ENCODE measurements at regions not wholly inside any gene's neighbourhood (a gene's known extent, or its start where the extent isn't known, plus 50 kb on each side); places are given as distances from the start of the nearest gene placed in this dataset.
"Not testable (repeated sequence)": the region's sequence is repeated elsewhere in the genome, so short reads cannot be mapped to it uniquely, and the experiment has no call there.

DNA sequence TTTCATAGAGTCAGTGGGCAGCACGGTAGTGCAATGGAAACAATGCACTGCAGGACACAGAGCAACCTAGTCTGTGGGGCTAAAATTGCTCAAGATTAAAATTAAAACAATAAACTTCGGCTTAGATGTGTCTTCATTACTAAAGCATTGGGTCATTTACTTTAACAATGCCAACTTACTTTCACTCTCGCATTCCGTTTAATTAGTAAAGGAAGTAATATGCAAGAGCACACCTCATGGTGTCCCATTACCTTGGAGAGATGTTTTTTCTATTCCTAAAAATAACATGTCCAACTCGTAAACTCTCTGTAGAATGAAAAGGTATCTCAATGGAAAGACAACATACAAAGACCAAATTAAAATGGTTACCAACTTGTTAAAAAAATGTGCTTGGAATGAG, 738.4 kb downstream of the PCDH17 start:
- H3K4me1 Mint-ChIP-seq (ENCODE audit: low read depth): no peaks in the 10 kb centered on the region
- no peak overlapping the region for H3K27ac Mint-ChIP-seq
- H3K4me3 Mint-ChIP-seq: no peak overlapping the region
- no peaks in the 10 kb centered on the region for H3K27me3 Mint-ChIP-seq (ENCODE audit: low read depth)
- peaks cover 0 to 2% of the 10 kb centered on the region in 2 donors for H3K36me3 Mint-ChIP-seq (ENCODE audit: insufficient read depth in 2 of 2)
- ATAC-seq (replicated peaks in 1 of 2) (no peak), DNase-seq (no peak)
- peaks cover 7 to 10% of the 10 kb centered on the region in 2 donors for H3K9me3 Mint-ChIP-seq

DNA sequence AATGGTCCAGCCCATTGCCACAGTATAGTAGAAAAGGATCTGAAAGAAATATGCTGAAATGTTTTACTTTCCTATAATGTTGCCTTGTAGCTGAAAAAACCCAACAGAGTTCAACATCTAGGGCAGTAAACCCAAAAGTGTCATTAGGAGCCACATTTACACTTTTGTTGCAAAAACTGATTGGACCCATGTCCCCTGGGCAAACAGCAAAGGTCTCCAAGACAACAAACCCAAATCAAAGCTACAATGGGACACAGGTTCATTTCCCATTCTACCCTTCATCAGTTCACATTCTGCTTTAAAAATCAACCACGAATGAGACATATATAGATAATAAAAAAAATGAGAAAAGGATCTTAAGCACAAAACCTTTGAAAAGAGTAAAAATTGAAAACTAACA, 744.8 kb downstream of the PCDH17 start:
- no peak for DNase-seq
- H3K27me3 Mint-ChIP-seq (ENCODE audit: low read depth): no peaks in the 10 kb centered on the region
- no peak overlapping the region for H3K4me3 Mint-ChIP-seq
- H3K4me1 Mint-ChIP-seq (ENCODE audit: low read depth): no peaks in the 10 kb centered on the region
- H3K36me3 Mint-ChIP-seq (ENCODE audit: insufficient read depth in 2 of 2): peaks cover 0 to 2% of the 10 kb centered on the region in 2 donors
- no peak overlapping the region for H3K27ac Mint-ChIP-seq
- H3K9me3 Mint-ChIP-seq: peaks cover 7 to 8% of the 10 kb centered on the region in 2 donors
- ATAC-seq (replicated peaks in 1 of 2): no peak

GRCh38 chr13:58376775-58377174, 745.2 kb downstream of the PCDH17 start:
- DNase-seq (no peak), ATAC-seq (replicated peaks in 1 of 2) (no peak)
- Mint-ChIP-seq H3K9me3 (peaks cover 6 to 7% of the 10 kb centered on the region in 2 donors), H3K27ac (no peak overlapping the region), H3K27me3 (ENCODE audit: low read depth) (no peaks in the 10 kb centered on the region), H3K36me3 (ENCODE audit: insufficient read depth in 2 of 2) (peaks cover 0 to 2% of the 10 kb centered on the region in 2 donors), H3K4me1 (ENCODE audit: low read depth) (no peaks in the 10 kb centered on the region), H3K4me3 (no peak overlapping the region)

DNA sequence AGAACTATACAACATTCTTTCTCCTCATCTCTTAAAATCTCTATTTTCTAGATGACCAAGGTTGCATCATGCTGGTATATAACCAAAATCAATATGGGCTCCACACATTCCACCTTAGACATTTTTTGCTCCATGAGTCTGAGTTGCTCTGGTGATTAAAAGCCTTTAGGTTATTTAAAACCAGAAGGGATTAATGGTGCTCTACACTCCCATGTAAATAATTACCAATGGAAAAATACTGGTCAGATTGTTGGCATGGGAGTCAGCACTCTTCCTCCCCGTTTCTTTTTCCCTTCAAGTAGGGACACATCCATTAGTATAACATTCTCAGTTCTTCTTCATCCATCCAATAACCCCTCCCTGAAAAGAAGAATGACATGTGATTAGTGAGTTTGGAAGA, 747.7 kb downstream of the PCDH17 start:
- H3K9me3 Mint-ChIP-seq: peaks cover 5 to 6% of the 10 kb centered on the region in 2 donors
- H3K27ac Mint-ChIP-seq: no peak overlapping the region
- H3K4me1 Mint-ChIP-seq (ENCODE audit: low read depth): no peaks in the 10 kb centered on the region
- DNase-seq (no peak), ATAC-seq (replicated peaks in 1 of 2) (no peak)
- no peaks in the 10 kb centered on the region for H3K27me3 Mint-ChIP-seq (ENCODE audit: low read depth)
- H3K36me3 Mint-ChIP-seq (ENCODE audit: insufficient read depth in 2 of 2): no peaks in the 10 kb centered on the region
- no peak overlapping the region for H3K4me3 Mint-ChIP-seq

- not testable (repeated sequence) for H3K36me3 Mint-ChIP-seq (ENCODE audit: insufficient read depth in 2 of 2); H3K4me3 Mint-ChIP-seq; DNase-seq; H3K4me1 Mint-ChIP-seq (ENCODE audit: low read depth); H3K27me3 Mint-ChIP-seq (ENCODE audit: low read depth); H3K27ac Mint-ChIP-seq; ATAC-seq (replicated peaks in 1 of 2); H3K9me3 Mint-ChIP-seq
These were observed 753.8 kb downstream of the PCDH17 start for GRCh38 chr13:58385336-58385735.

GRCh38 chr13:58397596-58398387, 766.2 kb downstream of the PCDH17 start:
- ATAC-seq (replicated peaks in 1 of 2): no peak

DNA sequence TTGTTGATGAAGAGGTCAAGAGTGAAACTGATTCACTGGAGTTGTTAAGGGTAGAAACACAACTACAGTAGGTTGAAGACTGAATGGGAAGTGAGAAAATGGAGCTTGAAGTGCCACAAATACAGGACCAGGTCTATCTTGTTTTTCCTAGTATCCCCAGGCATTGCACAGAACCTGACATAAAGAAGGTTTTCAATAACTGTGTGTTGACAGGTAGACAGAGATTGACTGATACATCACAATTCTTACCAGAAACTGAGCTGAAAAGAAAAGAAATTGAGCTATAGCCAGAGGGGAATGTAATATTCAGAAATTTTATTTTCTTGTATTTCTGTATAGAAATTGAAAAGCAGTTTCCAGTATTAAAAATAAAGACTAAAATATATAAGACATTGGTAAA, 767.7 kb downstream of the PCDH17 start:
- Mint-ChIP-seq H3K27me3 (ENCODE audit: low read depth) (no peaks in the 10 kb centered on the region), H3K4me1 (ENCODE audit: low read depth) (no peaks in the 10 kb centered on the region), H3K4me3 (no peak overlapping the region), H3K9me3 (peaks cover 13 to 22% of the 10 kb centered on the region in 2 donors), H3K36me3 (ENCODE audit: insufficient read depth in 2 of 2) (no peaks in the 10 kb centered on the region), H3K27ac (no peak overlapping the region)
- ATAC-seq (replicated peaks in 1 of 2) (no peak), DNase-seq (no peak)

More at GRCh38 chr13:58397596-58398387, 766.2 kb downstream of the PCDH17 start:
- no peak for DNase-seq
- Mint-ChIP-seq H3K9me3 (peaks cover 8 to 22% of the 10 kb centered on the region in 2 donors), H3K36me3 (ENCODE audit: insufficient read depth in 2 of 2) (no peaks in the 10 kb centered on the region), H3K27ac (no peak overlapping the region), H3K27me3 (ENCODE audit: low read depth) (no peaks in the 10 kb centered on the region), H3K4me1 (ENCODE audit: low read depth) (no peaks in the 10 kb centered on the region), H3K4me3 (no peak overlapping the region)

DNA sequence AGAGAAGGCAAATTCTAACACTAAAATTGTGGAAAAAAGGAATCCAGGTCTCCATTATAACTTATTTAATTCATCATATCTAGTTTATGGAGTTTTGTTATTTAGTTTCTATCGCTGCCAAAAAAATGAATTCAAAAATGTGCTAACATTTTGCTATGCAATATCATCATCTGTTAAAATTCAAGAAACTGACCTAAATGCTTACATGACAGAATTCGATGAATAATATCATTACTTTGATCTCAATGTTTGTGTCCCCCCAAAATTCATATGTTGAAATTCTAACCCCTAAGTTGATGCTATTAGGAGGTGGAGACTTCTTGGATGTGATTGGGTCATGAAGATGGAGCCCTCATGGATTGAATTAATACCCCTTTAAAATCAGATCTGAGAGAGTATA, 775.0 kb downstream of the PCDH17 start:
- DNase-seq: no peak
- Mint-ChIP-seq H3K4me1 (ENCODE audit: low read depth) (no peaks in the 10 kb centered on the region), H3K4me3 (no peak overlapping the region), H3K27ac (no peak overlapping the region), H3K27me3 (ENCODE audit: low read depth) (no peaks in the 10 kb centered on the region), H3K9me3 (peaks cover 8 to 10% of the 10 kb centered on the region in 2 donors), H3K36me3 (ENCODE audit: insufficient read depth in 2 of 2) (no peaks in the 10 kb centered on the region)
- no peak for ATAC-seq (replicated peaks in 1 of 2)

DNA sequence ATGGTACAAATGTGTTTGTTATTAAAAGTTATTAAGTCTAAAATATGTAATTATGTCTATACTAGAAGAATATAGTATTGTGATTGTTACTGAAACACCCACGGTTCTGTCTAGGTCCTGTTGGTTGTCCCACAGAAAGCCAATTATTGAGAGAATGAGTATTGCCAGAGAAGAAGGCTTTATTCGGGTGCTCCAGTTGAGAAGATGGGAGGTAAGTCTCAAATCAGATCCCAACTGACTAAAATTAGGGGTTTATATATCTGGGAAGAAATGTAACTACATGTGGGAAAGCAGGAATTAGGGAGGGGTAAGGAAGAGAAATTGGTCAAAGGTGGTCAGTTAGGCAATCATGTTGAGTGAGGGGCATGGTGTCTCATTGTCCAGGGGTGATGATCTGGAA, 798.4 kb downstream of the PCDH17 start:
- H3K4me3 Mint-ChIP-seq: no peak overlapping the region
- no peaks in the 10 kb centered on the region for H3K4me1 Mint-ChIP-seq (ENCODE audit: low read depth)
- no peak overlapping the region for H3K27ac Mint-ChIP-seq
- H3K27me3 Mint-ChIP-seq (ENCODE audit: low read depth): no peaks in the 10 kb centered on the region
- H3K36me3 Mint-ChIP-seq (ENCODE audit: insufficient read depth in 2 of 2): peaks cover 1 to 5% of the 10 kb centered on the region in 2 donors
- H3K9me3 Mint-ChIP-seq: peaks cover 13 to 14% of the 10 kb centered on the region in 2 donors
- ATAC-seq (replicated peaks in 1 of 2) (no peak), DNase-seq (no peak)

DNA sequence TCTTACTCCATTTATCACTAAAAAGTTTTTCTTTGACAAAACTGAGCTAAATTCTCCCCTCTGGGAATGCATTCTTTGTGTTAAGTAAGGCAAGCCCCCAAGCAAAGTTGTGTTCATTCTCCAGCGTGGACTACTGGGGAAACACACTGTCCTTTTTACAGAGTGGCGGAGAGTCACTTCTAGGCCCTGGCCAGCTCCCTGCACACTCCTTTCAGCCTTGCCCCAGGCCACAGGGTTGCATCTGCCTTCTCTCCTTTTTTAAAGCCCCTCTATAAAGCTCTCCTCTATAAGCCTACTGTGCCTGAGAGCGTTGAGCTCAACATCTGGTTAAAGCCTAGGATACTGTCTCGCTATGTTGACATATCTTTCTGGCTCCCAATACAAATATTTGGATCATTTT, 803.4 kb downstream of the PCDH17 start:
- Mint-ChIP-seq H3K27me3 (ENCODE audit: low read depth) (no peaks in the 10 kb centered on the region), H3K4me1 (ENCODE audit: low read depth) (no peaks in the 10 kb centered on the region), H3K27ac (no peak overlapping the region), H3K4me3 (no peak overlapping the region), H3K9me3 (peaks cover 2 to 6% of the 10 kb centered on the region in 2 donors), H3K36me3 (ENCODE audit: insufficient read depth in 2 of 2) (peaks cover 0 to 5% of the 10 kb centered on the region in 2 donors)
- ATAC-seq (replicated peaks in 1 of 2): no peak
- DNase-seq: no peak

- ATAC-seq (replicated peaks in 1 of 2): no peak
These were observed 805.9 kb downstream of the PCDH17 start for GRCh38 chr13:58437427-58437826.

GRCh38 chr13:58446979-58447378, 815.4 kb downstream of the PCDH17 start:
- H3K9me3 Mint-ChIP-seq: peaks cover 0 to 6% of the 10 kb centered on the region in 2 donors
- ATAC-seq (replicated peaks in 1 of 2) (no peak), DNase-seq (no peak)
- H3K27ac Mint-ChIP-seq: no peak overlapping the region
- H3K4me1 Mint-ChIP-seq (ENCODE audit: low read depth): no peaks in the 10 kb centered on the region
- no peaks in the 10 kb centered on the region for H3K27me3 Mint-ChIP-seq (ENCODE audit: low read depth)
- no peaks in the 10 kb centered on the region for H3K36me3 Mint-ChIP-seq (ENCODE audit: insufficient read depth in 2 of 2)
- H3K4me3 Mint-ChIP-seq: no peak overlapping the region

More at GRCh38 chr13:58437427-58437826, 805.9 kb downstream of the PCDH17 start:
- Mint-ChIP-seq H3K27me3 (ENCODE audit: low read depth) (no peaks in the 10 kb centered on the region), H3K4me3 (no peak overlapping the region), H3K27ac (no peak overlapping the region), H3K9me3 (peaks cover 2 to 5% of the 10 kb centered on the region in 2 donors), H3K4me1 (ENCODE audit: low read depth) (no peaks in the 10 kb centered on the region), H3K36me3 (ENCODE audit: insufficient read depth in 2 of 2) (peaks cover 0 to 2% of the 10 kb centered on the region in 2 donors)
- no peak for DNase-seq

- ATAC-seq (replicated peaks in 1 of 2) (no peak), DNase-seq (no peak)
- no peaks in the 10 kb centered on the region for H3K36me3 Mint-ChIP-seq (ENCODE audit: insufficient read depth in 2 of 2)
- H3K9me3 Mint-ChIP-seq: peaks cover 5 to 11% of the 10 kb centered on the region in 2 donors
- H3K27me3 Mint-ChIP-seq (ENCODE audit: low read depth): no peaks in the 10 kb centered on the region
- no peak overlapping the region for H3K4me3 Mint-ChIP-seq
- no peak overlapping the region for H3K27ac Mint-ChIP-seq
- H3K4me1 Mint-ChIP-seq (ENCODE audit: low read depth): no peaks in the 10 kb centered on the region
These were observed 820.6 kb downstream of the PCDH17 start for GRCh38 chr13:58452123-58452623.

DNA sequence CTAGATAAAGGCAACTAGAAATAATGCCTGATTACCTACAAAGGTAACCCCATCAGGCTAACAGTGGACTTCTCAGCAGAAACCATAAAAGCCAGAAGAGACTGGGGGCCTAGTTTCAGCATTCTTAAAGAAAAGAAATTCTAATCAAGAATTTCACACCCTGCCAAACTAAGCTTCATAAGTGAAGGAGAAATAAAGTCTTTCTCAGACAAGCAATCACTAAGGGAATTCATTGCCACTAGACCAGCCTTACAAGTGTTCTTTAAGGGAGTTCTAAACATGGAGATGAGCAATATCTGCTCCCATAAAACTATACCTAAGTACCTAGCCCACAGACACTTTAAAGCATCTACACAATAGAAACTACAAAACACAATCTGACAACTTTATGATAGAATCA, 823.5 kb downstream of the PCDH17 start:
- ATAC-seq (replicated peaks in 1 of 2): no peak
- no peaks in the 10 kb centered on the region for H3K4me1 Mint-ChIP-seq (ENCODE audit: low read depth)

More for the DNA sequence above, 823.5 kb downstream of the PCDH17 start:
- H3K36me3 Mint-ChIP-seq (ENCODE audit: insufficient read depth in 2 of 2): no peaks in the 10 kb centered on the region
- no peak overlapping the region for H3K4me3 Mint-ChIP-seq
- no peak for DNase-seq
- H3K9me3 Mint-ChIP-seq: peaks cover 5 to 9% of the 10 kb centered on the region in 2 donors
- no peak overlapping the region for H3K27ac Mint-ChIP-seq
- no peaks in the 10 kb centered on the region for H3K27me3 Mint-ChIP-seq (ENCODE audit: low read depth)
